SK-N-SH (cell line): ENCODE measurements at regions not wholly inside any gene's neighbourhood (a gene's known extent, or its start where the extent isn't known, plus 50 kb on each side); places are given as distances from the start of the nearest gene placed in this dataset.

ENCODE experiments used
- CTCF ChIA-PET: fragments of 300-600, 350-600 bp; formaldehyde crosslinking; extraction: SDS; loops from one replicate; lab custom pipeline; 2021; lab: Yijun Ruan, JAX
- POLR2A ChIA-PET: fragments of 350-600 bp; sonication (Branson Sonifier 250); formaldehyde crosslinking; extraction: SDS; loops from one replicate; lab custom pipeline; 2020; ENCODE audit warnings: antibody characterized with exemption, inconsistent platforms; lab: Yijun Ruan, JAX
- DNase-seq: peaks from one replicate; pipeline ENCODE4 v3.0.0; 2012
- H2AFZ ChIP-seq: fragments of 200-600 bp; sonication (generic); 2 replicates; pipeline ENCODE4 v1.8.1; 2016; ENCODE audit warnings: antibody characterized with exemption, mild to moderate bottlenecking, low read depth
- H3F3A ChIP-seq: fragments of 200-600 bp; sonication (generic); replicated peaks from 2 replicates; pipeline ENCODE3; 2016; ENCODE audit warnings: antibody characterized with exemption, mild to moderate bottlenecking; ENCODE audit not compliant: insufficient read depth
- H3K27ac ChIP-seq, 2 experiments: fragments of 200-500 bp in 1 of 2; fragments of 200-600 bp in 1 of 2; sonication (Bioruptor generic) in 1 of 2; sonication (generic), shearing (Covaris generic) in 1 of 2; 2 replicates each; pipeline versions ENCODE4 v1.5.1 to v1.6.1; 2014 to 2016; ENCODE audit warnings: low read depth in 2 of 2, inconsistent platforms in 1 of 2, low read length in 1 of 2, mild to moderate bottlenecking in 1 of 2, mixed read lengths in 1 of 2
- H3K27me3 ChIP-seq: fragments of 200-600 bp; sonication (generic), shearing (Covaris generic); 2 replicates; pipeline ENCODE4 v1.6.1; 2016; ENCODE audit warnings: mixed run types; ENCODE audit not compliant: insufficient read depth
- H3K36me3 ChIP-seq, 2 experiments: fragments of 200-500 bp in 1 of 2; fragments of 200-600 bp in 1 of 2; sonication (Bioruptor generic) in 1 of 2; sonication (generic) in 1 of 2; replicated peaks in 1 of 2; 2 replicates each; pipeline versions ENCODE3 to v1.5.1; 2014 to 2016; ENCODE audit warnings: low read length in 1 of 2, mild to moderate bottlenecking in 1 of 2; ENCODE audit not compliant: insufficient read depth in 2 of 2, control insufficient read depth in 1 of 2
- H3K4me1 ChIP-seq, 2 experiments: fragments of 200-500 bp in 1 of 2; fragments of 200-600 bp in 1 of 2; sonication (Bioruptor generic) in 1 of 2; sonication (generic), shearing (Covaris generic) in 1 of 2; 2 replicates each; pipeline versions ENCODE4 v1.5.1 to v1.6.1; 2014 to 2016; ENCODE audit warnings: low read depth in 1 of 2, low read length in 1 of 2, mixed run types in 1 of 2; ENCODE audit not compliant: insufficient read depth in 2 of 2, control insufficient read depth in 1 of 2
- H3K4me2 ChIP-seq: fragments of 200-600 bp; sonication (generic), shearing (Covaris generic); 2 replicates; pipeline ENCODE4 v1.6.1; 2017; ENCODE audit warnings: mixed run types
- H3K4me3 ChIP-seq, 2 experiments: fragments of 200-500 bp in 1 of 2; fragments of 200-600 bp in 1 of 2; sonication (Bioruptor generic) in 1 of 2; sonication (generic), shearing (Covaris generic) in 1 of 2; 2 replicates each; pipeline versions ENCODE4 v1.5.1 to v1.8.1; 2014 to 2016; ENCODE audit warnings: low read depth in 2 of 2, inconsistent platforms in 1 of 2, low read length in 1 of 2, mild to moderate bottlenecking in 1 of 2, mixed read lengths in 1 of 2, moderate library complexity in 1 of 2
- H3K79me2 ChIP-seq: fragments of 200-600 bp; sonication (generic); 2 replicates; pipeline ENCODE4 v1.8.1; 2017; ENCODE audit warnings: mild to moderate bottlenecking; ENCODE audit not compliant: insufficient read depth
- H3K9ac ChIP-seq: fragments of 200-600 bp; sonication (generic); 2 replicates; pipeline ENCODE4 v1.6.1; 2017; ENCODE audit warnings: mixed run types
- H3K9me2 ChIP-seq: fragments of 200-600 bp; sonication (generic); 2 replicates; pipeline ENCODE4 v1.6.1; 2017; ENCODE audit warnings: mixed run types
- H3K9me3 ChIP-seq: fragments of 200-600 bp; sonication (generic); 2 replicates; pipeline ENCODE4 v1.6.1; 2017; ENCODE audit warnings: mixed run types, mild to moderate bottlenecking, moderate library complexity
- H4K20me1 ChIP-seq: fragments of 200-600 bp; sonication (generic); 2 replicates; pipeline ENCODE4 v1.6.1; 2017; ENCODE audit warnings: mild to moderate bottlenecking, mixed run types; ENCODE audit not compliant: insufficient read depth
- GATA2 ChIP-seq: sonication (generic); formaldehyde crosslinking; IDR thresholded peaks from 2 replicates; pipeline ENCODE4 v1.5.0; 2020; ENCODE audit warnings: mild to moderate bottlenecking, missing genetic modification reagents
- NRF1 ChIP-seq: IDR thresholded peaks from 2 replicates; pipeline ENCODE4 v1.6.1; 2012; ENCODE audit warnings: low read depth, mild to moderate bottlenecking, low read length
- RCOR1 ChIP-seq: fragments of 150-350 bp; IDR thresholded peaks from 2 replicates; pipeline ENCODE4 v1.6.1; 2017; ENCODE audit warnings: antibody characterized with exemption, low read length
- SIN3A ChIP-seq: IDR thresholded peaks from 2 replicates; pipeline ENCODE4 v1.6.1; 2012; ENCODE audit warnings: low read depth, mild to moderate bottlenecking, low read length, moderate library complexity, borderline replicate concordance
- USF2 ChIP-seq: fragments of 150-350 bp; IDR thresholded peaks from 2 replicates; pipeline ENCODE4 v1.6.1; 2017; ENCODE audit warnings: antibody characterized with exemption, low read length, low read depth, borderline replicate concordance
- YY1 ChIP-seq: IDR thresholded peaks from 2 replicates; pipeline ENCODE4 v1.4.0; 2012; ENCODE audit warnings: low read depth, mild to moderate bottlenecking
- WGBS: methylation state at CpG from one replicate; pipeline ENCODE4 v1.1.6; 2017; ENCODE audit warnings: low lambda C conversion rate; 5-methylcytosine and 5-hydroxymethylcytosine counted together
- TF ChIP-seq, protein P1 (sequence below): fragments of 150-350 bp; IDR thresholded peaks from 2 replicates; pipeline ENCODE4 v1.6.1; 2016; ENCODE audit warnings: mild to moderate bottlenecking, low read depth, low read length
- TF ChIP-seq, protein P2 (sequence below): fragments of 200-600 bp; sonication (generic); IDR thresholded peaks from 2 replicates; pipeline ENCODE4 v1.6.1; 2017; ENCODE audit warnings: antibody characterized with exemption, mild to moderate bottlenecking, moderate library complexity

- H3K9me2 ChIP-seq, result no peaks in the 10 kb centered on the region
- H3K27ac ChIP-seq, result no peak overlapping the region
- ChIA-PET CTCF (interaction anchor here (0.9 to 1.0 kb wide), 2 partner anchors 9 to 35 kb away, joined by 3 read pairs; no protein-coding TSS in a partner anchor), POLR2A (no interaction called here)
- H3K36me3 ChIP-seq, result no peaks in the 10 kb centered on the region
- H2AFZ ChIP-seq, result no peak overlapping the region
- TF ChIP-seq GATA2 (CRISPR knock-in tag) (no peak), RCOR1 (no peak), NRF1 (no peak), YY1 (no peak), USF2 (no peak)
- TF ChIP-seq, protein P1, sequence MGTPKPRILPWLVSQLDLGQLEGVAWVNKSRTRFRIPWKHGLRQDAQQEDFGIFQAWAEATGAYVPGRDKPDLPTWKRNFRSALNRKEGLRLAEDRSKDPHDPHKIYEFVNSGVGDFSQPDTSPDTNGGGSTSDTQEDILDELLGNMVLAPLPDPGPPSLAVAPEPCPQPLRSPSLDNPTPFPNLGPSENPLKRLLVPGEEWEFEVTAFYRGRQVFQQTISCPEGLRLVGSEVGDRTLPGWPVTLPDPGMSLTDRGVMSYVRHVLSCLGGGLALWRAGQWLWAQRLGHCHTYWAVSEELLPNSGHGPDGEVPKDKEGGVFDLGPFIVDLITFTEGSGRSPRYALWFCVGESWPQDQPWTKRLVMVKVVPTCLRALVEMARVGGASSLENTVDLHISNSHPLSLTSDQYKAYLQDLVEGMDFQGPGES, result no peak
- H3K27me3 ChIP-seq, result no peaks in the 10 kb centered on the region
- no peaks in the 10 kb centered on the region for H4K20me1 ChIP-seq
- H3K9me3 ChIP-seq, result peaks cover 3% of the 10 kb centered on the region; the same call in 1 of the 2 replicates
- no peak for DNase-seq
- H3K4me2 ChIP-seq, result no peak overlapping the region
- H3K9ac ChIP-seq, result no peak overlapping the region
- H3K4me1 ChIP-seq, result no peaks in the 10 kb centered on the region
- H3K4me3 ChIP-seq, result no peak overlapping the region
- no peaks in the 10 kb centered on the region for H3F3A ChIP-seq
- 80% methylated on average over 8 of the region's 8 CpGs for WGBS
- no peaks in the 10 kb centered on the region for H3K79me2 ChIP-seq
These were observed 255.6 kb upstream of the SDK2 start for GRCh38 chr17:73899839-73900238.

DNA sequence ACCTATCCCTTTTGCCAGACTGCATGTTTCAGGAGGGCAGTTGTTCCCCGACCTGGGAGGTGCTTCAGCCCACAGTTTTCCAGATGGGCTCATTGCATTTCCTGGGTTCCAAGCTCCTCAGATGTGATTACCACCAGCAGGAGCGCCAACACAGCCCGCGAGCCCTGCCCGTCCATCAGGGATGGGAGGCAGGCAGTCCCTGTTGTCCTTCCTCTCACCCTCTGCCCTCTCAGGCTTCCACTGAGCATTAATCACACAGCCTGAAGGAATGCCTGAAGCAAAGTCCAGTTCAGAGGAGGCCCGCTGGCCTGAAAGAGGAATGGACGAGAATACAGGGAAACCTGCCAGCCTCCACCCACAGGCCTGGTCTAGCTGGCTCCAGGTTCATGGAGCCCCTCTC is 256.3 kb upstream of the SDK2 start:
- no peak for TF ChIP-seq SIN3A
- TF ChIP-seq, protein P2, sequence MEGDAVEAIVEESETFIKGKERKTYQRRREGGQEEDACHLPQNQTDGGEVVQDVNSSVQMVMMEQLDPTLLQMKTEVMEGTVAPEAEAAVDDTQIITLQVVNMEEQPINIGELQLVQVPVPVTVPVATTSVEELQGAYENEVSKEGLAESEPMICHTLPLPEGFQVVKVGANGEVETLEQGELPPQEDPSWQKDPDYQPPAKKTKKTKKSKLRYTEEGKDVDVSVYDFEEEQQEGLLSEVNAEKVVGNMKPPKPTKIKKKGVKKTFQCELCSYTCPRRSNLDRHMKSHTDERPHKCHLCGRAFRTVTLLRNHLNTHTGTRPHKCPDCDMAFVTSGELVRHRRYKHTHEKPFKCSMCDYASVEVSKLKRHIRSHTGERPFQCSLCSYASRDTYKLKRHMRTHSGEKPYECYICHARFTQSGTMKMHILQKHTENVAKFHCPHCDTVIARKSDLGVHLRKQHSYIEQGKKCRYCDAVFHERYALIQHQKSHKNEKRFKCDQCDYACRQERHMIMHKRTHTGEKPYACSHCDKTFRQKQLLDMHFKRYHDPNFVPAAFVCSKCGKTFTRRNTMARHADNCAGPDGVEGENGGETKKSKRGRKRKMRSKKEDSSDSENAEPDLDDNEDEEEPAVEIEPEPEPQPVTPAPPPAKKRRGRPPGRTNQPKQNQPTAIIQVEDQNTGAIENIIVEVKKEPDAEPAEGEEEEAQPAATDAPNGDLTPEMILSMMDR, result no peak
- TF ChIP-seq, all 33 proteins: peak for 0
- no peaks in the 10 kb centered on the region for H3K27me3 ChIP-seq
- H3K9me2 ChIP-seq, result no peaks in the 10 kb centered on the region
- DNase-seq, result no peak
- H2AFZ ChIP-seq, result no peak overlapping the region
- ChIA-PET POLR2A (no interaction called here), CTCF (interaction anchor here (0.6 to 1.4 kb wide), 4 partner anchors 36 to 231 kb away, joined by 3 read pairs; no protein-coding TSS in a partner anchor)
- no peaks in the 10 kb centered on the region for H3K4me1 ChIP-seq
- no peak overlapping the region for H3K27ac ChIP-seq
- H3K4me3 ChIP-seq, result no peak overlapping the region
- H3K9me3 ChIP-seq, result peaks cover 3% of the 10 kb centered on the region; the same call in 1 of the 2 replicates
- no peaks in the 10 kb centered on the region for H3K36me3 ChIP-seq
- no peaks in the 10 kb centered on the region for H4K20me1 ChIP-seq
- no peak overlapping the region for H3K9ac ChIP-seq
- no peaks in the 10 kb centered on the region for H3F3A ChIP-seq
- 50% methylated on average over 7 of the region's 7 CpGs for WGBS
- no peaks in the 10 kb centered on the region for H3K79me2 ChIP-seq
- H3K4me2 ChIP-seq, result no peak overlapping the region
